ENCODE measurements at regions not wholly inside any gene's neighbourhood (a gene's known extent, or its start where the extent isn't known, plus 50 kb on each side); places are given as distances from the start of the nearest gene placed in this dataset.

GRCh38 chr4:38313175-38313574 is 350.8 kb upstream of the KLF3 start:
- 91% methylated on average over 5 of the region's 5 CpGs; no CpG with 5 or more reads in 1 of the 2 experiments for WGBS, 2 experiments (ENCODE audit: extremely low coverage in 1 of 2, insufficient coverage in 1 of 2, insufficient read length in 1 of 2, insufficient replicate concordance in 2 of 2, low coverage in 1 of 2, low lambda C conversion rate in 2 of 2, missing lambda C conversion rate in 1 of 2)
- no peak overlapping the region for H2AFZ ChIP-seq (ENCODE audit: low read length)
- H4K8ac ChIP-seq (ENCODE audit: extremely low read depth, insufficient read depth, low read length): no peak overlapping the region
- H3K27me3 ChIP-seq (replicated peaks in 1 of 4; ENCODE audit: control insufficient read depth in 3 of 4, extremely low read depth in 1 of 4, insufficient read depth in 3 of 4, low read length in 3 of 4): no peaks in the 10 kb centered on the region
- H3K4me3 ChIP-seq (ENCODE audit: extremely low read depth in 1 of 4, insufficient read depth in 2 of 4, low read depth in 3 of 4, low read length in 4 of 4): no peak overlapping the region
- H2AK5ac ChIP-seq (ENCODE audit: low read depth, low read length): no peak overlapping the region
- H3K4ac ChIP-seq (replicated peaks; ENCODE audit: insufficient read length, low read depth, low read length): no peak overlapping the region
- H3K4me2 ChIP-seq (ENCODE audit: insufficient read depth in 1 of 2, low read depth in 2 of 2, low read length in 2 of 2): no peak overlapping the region
- H3K14ac ChIP-seq (ENCODE audit: insufficient read length): no peak overlapping the region
- no peak overlapping the region for H4K5ac ChIP-seq (ENCODE audit: insufficient read length, low read depth, low read length)
- no peaks in the 10 kb centered on the region for H3K9me3 ChIP-seq (ENCODE audit: insufficient read depth in 2 of 2, low read depth in 1 of 2, low read length in 1 of 2)
- no peaks in the 10 kb centered on the region for H3K79me1 ChIP-seq (ENCODE audit: low read depth, low read length)
- no peaks in the 10 kb centered on the region for H3K36me3 ChIP-seq (ENCODE audit: control insufficient read depth in 2 of 4, insufficient read depth in 4 of 4, low read length in 3 of 4)
- H3K27ac ChIP-seq (ENCODE audit: low read depth, low read length): no peak overlapping the region
- no peak overlapping the region for H2BK5ac ChIP-seq (ENCODE audit: low read depth, low read length)
- H4K91ac ChIP-seq (replicated peaks; ENCODE audit: insufficient read length, low read length): no peak overlapping the region
- H2BK12ac ChIP-seq (ENCODE audit: low read depth, low read length): no peak overlapping the region
- H2BK120ac ChIP-seq (replicated peaks; ENCODE audit: low read depth, low read length): no peak overlapping the region
- no peaks in the 10 kb centered on the region for H4K20me1 ChIP-seq (replicated peaks in 1 of 2; ENCODE audit: control insufficient read depth in 1 of 2, insufficient read depth in 2 of 2, low read length in 2 of 2)
- H3K23ac ChIP-seq (ENCODE audit: insufficient read length): no peak overlapping the region
- DNase-seq (ENCODE audit: low read depth in 1 of 2, low spot score in 2 of 2) (no peak), FAIRE-seq (no peak)
- H3K18ac ChIP-seq (ENCODE audit: extremely low read depth, low read length): no peak overlapping the region
- no peaks in the 10 kb centered on the region for H3K23me2 ChIP-seq (ENCODE audit: low read depth, low read length)
- peaks cover 0 to under 1% (median 0%) of the 10 kb centered on the region in 4 experiments; a peak in 1 of 7 replicates for H3K4me1 ChIP-seq (replicated peaks in 1 of 4; ENCODE audit: control insufficient read depth in 3 of 4, insufficient read depth in 4 of 4, low read length in 3 of 4)
- H3K56ac ChIP-seq (replicated peaks; ENCODE audit: insufficient read length, low read depth, low read length): no peak overlapping the region
- H3K79me2 ChIP-seq (ENCODE audit: control insufficient read depth in 1 of 2, insufficient read depth in 2 of 2, low read length in 2 of 2): no peaks in the 10 kb centered on the region
- H3K9ac ChIP-seq (replicated peaks in 1 of 4; ENCODE audit: extremely low read depth in 1 of 4, low read depth in 3 of 4, low read length in 3 of 4): no peak overlapping the region
- POLR2A ChIA-PET (ENCODE audit: partially characterized antibody): no interaction called here
- no peak for TF ChIP-seq JUND (IDR thresholded peaks at IDR 0.05; ENCODE audit: low read length)
- TF ChIP-seq CEBPB (IDR thresholded peaks at IDR 0.05; ENCODE audit: low read depth, low read length): no peak
- TF ChIP-seq USF2 (IDR thresholded peaks at IDR 0.05; ENCODE audit: low read length): no peak
- TF ChIP-seq RXRA (IDR thresholded peaks at IDR 0.05; ENCODE audit: insufficient read depth, low read depth, low read length): no peak
- no peak for TF ChIP-seq BRCA1 (IDR thresholded peaks at IDR 0.05; ENCODE audit: low read depth, low read length)
- no peak overlapping the region for H2BK20ac ChIP-seq (ENCODE audit: low read length)
- CTCF ChIA-PET (ENCODE audit: partially characterized antibody): interaction anchor here (0.7 to 1.0 kb wide), 2 partner anchors 46 to 331 kb away, joined by 3 read pairs; no protein-coding TSS in a partner anchor
- no peak overlapping the region for H2BK15ac ChIP-seq (ENCODE audit: low read length)
